Smooth muscle cell (in vitro differentiated cells): ENCODE measurements at regions not wholly inside any gene's neighbourhood (a gene's known extent, or its start where the extent isn't known, plus 50 kb on each side); places are given as distances from the start of the nearest gene placed in this dataset.
"Not testable (repeated sequence)": the region's sequence is repeated elsewhere in the genome, so short reads cannot be mapped to it uniquely, and the experiment has no call there.

Experiments used
- DNase-seq: peaks from one replicate; lab custom pipeline; 2025; ENCODE audit not compliant: unreplicated experiment; lab: John Stamatoyannopoulos, UW
- H2AFZ ChIP-seq: fragments of 200-600 bp; sonication (generic); 2 replicates; pipeline ENCODE4 v1.6.0; 2016; ENCODE audit warnings: antibody characterized with exemption, low read depth, mild to moderate bottlenecking
- H3F3A ChIP-seq: fragments of 200-600 bp; sonication (generic); 2 replicates; pipeline ENCODE4 v1.6.0; 2017; ENCODE audit warnings: antibody characterized with exemption, low read depth
- H3K27ac ChIP-seq: fragments of 200-600 bp; sonication (generic); 2 replicates; pipeline ENCODE4 v1.5.1; 2016; ENCODE audit warnings: low read depth, mild to moderate bottlenecking
- H3K27me3 ChIP-seq: fragments of 200-600 bp; sonication (generic); 2 replicates; pipeline ENCODE4 v1.6.1; 2016; ENCODE audit warnings: low read depth, mild to moderate bottlenecking
- H3K36me3 ChIP-seq: fragments of 200-600 bp; sonication (generic); 2 replicates; pipeline ENCODE4 v1.5.1; 2016; ENCODE audit warnings: low read depth
- H3K4me1 ChIP-seq: fragments of 200-600 bp; sonication (generic); 2 replicates; pipeline ENCODE4 v1.5.1; 2016; ENCODE audit warnings: low read depth
- H3K4me2 ChIP-seq: fragments of 200-600 bp; sonication (generic); 2 replicates; pipeline ENCODE4 v1.6.0; 2016; ENCODE audit warnings: mild to moderate bottlenecking
- H3K4me3 ChIP-seq: fragments of 200-600 bp; sonication (generic); 2 replicates; pipeline ENCODE4 v1.5.1; 2016; ENCODE audit warnings: mild to moderate bottlenecking
- H3K79me2 ChIP-seq: fragments of 200-600 bp; sonication (generic); 2 replicates; pipeline ENCODE4 v1.6.0; 2016; ENCODE audit warnings: low read depth, mild to moderate bottlenecking
- H3K9ac ChIP-seq: fragments of 200-600 bp; sonication (generic); 2 replicates; pipeline ENCODE4 v1.6.0; 2016; ENCODE audit warnings: low read depth
- H3K9me3 ChIP-seq: fragments of 200-600 bp; sonication (generic); replicated peaks from 2 replicates; pipeline ENCODE4 v1.5.1; 2016; ENCODE audit warnings: low read depth
- H4K20me1 ChIP-seq: fragments of 200-600 bp; sonication (generic); 2 replicates; pipeline ENCODE4 v1.6.0; 2016; ENCODE audit warnings: low read depth
- WGBS: methylation state at CpG from one replicate; pipeline ENCODE4 v1.1.7; 2016; ENCODE audit warnings: low lambda C conversion rate; 5-methylcytosine and 5-hydroxymethylcytosine counted together
- TF ChIP-seq, protein P1 (sequence below): fragments of 200-600 bp; sonication (generic); IDR thresholded peaks from 2 replicates; pipeline ENCODE4 v1.5.1; 2017; ENCODE audit warnings: borderline replicate concordance, mild to moderate bottlenecking, antibody characterized with exemption; ENCODE audit not compliant: insufficient read depth, poor library complexity, severe bottlenecking

DNA sequence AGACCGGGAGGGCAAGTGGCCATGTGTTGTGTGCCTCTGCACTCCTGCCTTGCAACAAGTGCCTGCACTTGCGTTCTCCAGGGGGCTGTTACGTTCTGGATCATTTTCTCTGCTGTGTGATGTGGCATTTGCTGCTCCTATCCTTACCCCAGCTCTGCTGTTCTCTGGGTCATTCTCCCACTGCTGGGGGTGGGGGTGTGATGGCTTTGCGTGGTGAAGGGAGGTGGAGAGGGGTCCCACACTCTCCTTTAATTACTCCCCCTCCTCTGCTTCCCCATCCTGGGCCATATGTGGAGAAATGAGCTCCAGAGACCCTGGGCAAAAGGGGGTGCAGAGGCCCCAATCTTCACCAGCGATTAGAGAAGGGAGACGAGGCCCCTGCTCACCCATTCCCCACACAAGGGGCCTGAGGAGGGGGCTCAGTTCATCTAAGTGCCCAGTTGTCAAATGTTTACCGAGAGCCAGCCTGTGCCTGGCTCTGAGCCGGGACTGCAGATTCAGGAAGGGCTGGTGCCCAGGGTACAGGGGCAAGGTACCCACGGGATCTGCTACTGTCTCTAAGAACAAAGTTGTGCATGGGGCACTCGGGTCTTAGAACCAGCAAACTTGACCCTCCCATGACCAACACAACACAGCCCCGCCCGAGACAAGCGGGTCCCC, 355.4 kb downstream of the PTPRU start:
- Histone ChIP-seq H3F3A (no peaks in the 10 kb centered on the region), H3K27ac (no peak overlapping the region), H4K20me1 (no peaks in the 10 kb centered on the region), H3K79me2 (no peaks in the 10 kb centered on the region), H3K36me3 (no peaks in the 10 kb centered on the region), H3K4me3 (no peak overlapping the region), H3K9me3 (no peaks in the 10 kb centered on the region), H3K9ac (no peak overlapping the region), H2AFZ (no peak overlapping the region), H3K4me1 (no peaks in the 10 kb centered on the region), H3K27me3 (peaks cover 3% of the 10 kb centered on the region), H3K4me2 (no peak overlapping the region)
- WGBS = 88% methylated on average over 13 of the region's 13 CpGs
- DNase-seq = no peak
- TF ChIP-seq, protein P1, sequence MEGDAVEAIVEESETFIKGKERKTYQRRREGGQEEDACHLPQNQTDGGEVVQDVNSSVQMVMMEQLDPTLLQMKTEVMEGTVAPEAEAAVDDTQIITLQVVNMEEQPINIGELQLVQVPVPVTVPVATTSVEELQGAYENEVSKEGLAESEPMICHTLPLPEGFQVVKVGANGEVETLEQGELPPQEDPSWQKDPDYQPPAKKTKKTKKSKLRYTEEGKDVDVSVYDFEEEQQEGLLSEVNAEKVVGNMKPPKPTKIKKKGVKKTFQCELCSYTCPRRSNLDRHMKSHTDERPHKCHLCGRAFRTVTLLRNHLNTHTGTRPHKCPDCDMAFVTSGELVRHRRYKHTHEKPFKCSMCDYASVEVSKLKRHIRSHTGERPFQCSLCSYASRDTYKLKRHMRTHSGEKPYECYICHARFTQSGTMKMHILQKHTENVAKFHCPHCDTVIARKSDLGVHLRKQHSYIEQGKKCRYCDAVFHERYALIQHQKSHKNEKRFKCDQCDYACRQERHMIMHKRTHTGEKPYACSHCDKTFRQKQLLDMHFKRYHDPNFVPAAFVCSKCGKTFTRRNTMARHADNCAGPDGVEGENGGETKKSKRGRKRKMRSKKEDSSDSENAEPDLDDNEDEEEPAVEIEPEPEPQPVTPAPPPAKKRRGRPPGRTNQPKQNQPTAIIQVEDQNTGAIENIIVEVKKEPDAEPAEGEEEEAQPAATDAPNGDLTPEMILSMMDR = no peak

DNA sequence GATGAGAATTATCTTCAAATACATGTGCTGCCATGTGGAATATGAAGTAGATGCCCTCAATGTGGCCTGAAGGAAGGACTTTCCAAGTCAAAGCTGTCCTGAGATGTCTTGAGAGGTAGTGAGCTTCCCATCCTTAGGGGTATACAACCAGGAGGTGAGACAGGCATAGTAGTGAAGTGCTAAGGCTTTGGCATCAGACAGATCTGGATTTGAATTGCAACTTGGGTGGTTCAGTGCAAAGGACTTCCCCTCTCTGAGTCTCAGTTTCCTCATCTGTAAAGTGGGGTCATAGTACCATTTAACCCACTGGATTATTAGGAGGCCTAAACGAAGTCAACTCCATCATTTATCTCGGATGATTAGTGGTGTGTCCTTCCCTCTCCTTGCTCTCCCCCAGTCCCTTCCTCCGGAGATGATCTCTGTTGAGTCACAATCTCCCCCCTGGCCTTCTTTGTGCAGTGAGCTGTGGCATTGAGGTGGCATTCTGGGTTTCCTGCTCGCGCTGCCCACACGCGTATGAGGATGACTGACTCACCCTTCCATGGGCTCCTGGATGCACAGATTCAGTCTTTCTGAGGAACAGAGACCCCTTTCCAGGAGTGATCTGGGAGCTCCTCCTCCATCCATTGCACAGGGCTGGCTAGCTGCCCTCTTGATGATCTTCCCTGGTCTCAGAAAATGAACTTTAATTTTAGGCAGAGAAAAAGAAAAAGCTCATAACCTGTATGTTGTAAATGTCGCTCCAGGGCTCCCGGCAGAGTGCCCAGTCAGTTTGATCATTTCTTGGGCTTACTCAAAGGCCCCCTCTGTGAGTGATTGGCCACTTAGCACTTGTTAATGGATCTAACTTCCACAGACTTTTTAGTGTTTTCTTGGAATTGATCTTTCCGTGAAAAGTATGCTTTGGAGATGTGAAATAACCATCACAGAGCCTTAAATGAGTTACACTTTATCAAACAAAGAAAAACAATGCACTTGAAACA, 354.6 kb downstream of the PTPRU start:
- Histone ChIP-seq H3K9me3 (no peaks in the 10 kb centered on the region), H3K79me2 (no peaks in the 10 kb centered on the region), H3K27ac (no peak overlapping the region), H2AFZ (no peak overlapping the region), H3K27me3 (no peaks in the 10 kb centered on the region), H3F3A (no peaks in the 10 kb centered on the region), H3K36me3 (no peaks in the 10 kb centered on the region), H3K4me3 (no peak overlapping the region), H3K4me2 (no peak overlapping the region), H4K20me1 (no peaks in the 10 kb centered on the region), H3K9ac (no peak overlapping the region), H3K4me1 (no peaks in the 10 kb centered on the region)
- no peak for DNase-seq
- TF ChIP-seq, protein P1 = no peak
- 67% methylated on average over 10 of the region's 10 CpGs for WGBS

GRCh38 chr1:29589716-29590115, 353.4 kb downstream of the PTPRU start:
- not testable (repeated sequence) for H3K36me3 ChIP-seq, H3K79me2 ChIP-seq, H3K9me3 ChIP-seq, H4K20me1 ChIP-seq, H3K27me3 ChIP-seq, H3F3A ChIP-seq, H3K4me2 ChIP-seq, DNase-seq, H3K9ac ChIP-seq, H2AFZ ChIP-seq, H3K27ac ChIP-seq, H3K4me1 ChIP-seq, H3K4me3 ChIP-seq
- 90% methylated on average over 3 of the region's 3 CpGs for WGBS

GRCh38 chr1:29586991-29587745, 350.8 kb downstream of the PTPRU start:
- DNase-seq = no peak
- Histone ChIP-seq H3K4me2 (no peak overlapping the region), H3K9ac (no peak overlapping the region), H3K27ac (no peak overlapping the region), H3K9me3 (no peaks in the 10 kb centered on the region), H3K4me3 (no peak overlapping the region), H3K36me3 (no peaks in the 10 kb centered on the region), H3K27me3 (peaks cover 2% of the 10 kb centered on the region), H2AFZ (no peak overlapping the region), H3K4me1 (no peaks in the 10 kb centered on the region), H3F3A (no peaks in the 10 kb centered on the region), H4K20me1 (no peaks in the 10 kb centered on the region), H3K79me2 (no peaks in the 10 kb centered on the region)
- TF ChIP-seq, protein P1 = no peak
- WGBS = 65% methylated on average over 4 of the region's 4 CpGs
